Lung (tissue), 11 donors: ENCODE measurements at regions not wholly inside any gene's neighbourhood (a gene's known extent, or its start where the extent isn't known, plus 50 kb on each side); places are given as distances from the start of the nearest gene placed in this dataset.
"Not testable (repeated sequence)": the region's sequence is repeated elsewhere in the genome, so short reads cannot be mapped to it uniquely, and the experiment has no call there.

ENCODE experiments used
- ATAC-seq: fragments of 200-7000 bp; cut with Tn5 transposase; one replicate; pipeline ENCODE4 v1.9.1; 2020; ENCODE audit warnings: moderate number of reproducible peaks; ENCODE audit not compliant: insufficient read depth, low FRiP score
- DNase-seq, 3 donors: peaks; one replicate each; pipeline ENCODE4 v3.0.0-alpha.2; 2013 to 2017
- H3K27ac ChIP-seq, 2 donors: one replicate each; pipeline ENCODE4 v1.5.1; 2013; ENCODE audit warnings: mild to moderate bottlenecking in 2 of 2, moderate library complexity in 2 of 2, control low read depth in 1 of 2, inconsistent platforms in 1 of 2, low read depth in 1 of 2, low read length in 1 of 2
- H3K27me3 ChIP-seq, 3 donors: one replicate each; pipeline ENCODE4 v1.5.1; 2013; ENCODE audit warnings: low read length in 2 of 3; ENCODE audit not compliant: control insufficient read depth in 3 of 3, insufficient read depth in 3 of 3
- H3K36me3 ChIP-seq, 4 donors: one replicate each; pipeline ENCODE4 v1.5.1; 2013; ENCODE audit warnings: low read length in 4 of 4, mild to moderate bottlenecking in 1 of 4, moderate library complexity in 1 of 4; ENCODE audit not compliant: control insufficient read depth in 4 of 4, insufficient read depth in 4 of 4
- H3K4me1 ChIP-seq, 5 donors: one replicate each; pipeline ENCODE4 v1.5.1; 2013; ENCODE audit warnings: low read length in 5 of 5, mild to moderate bottlenecking in 2 of 5, moderate library complexity in 1 of 5; ENCODE audit not compliant: control insufficient read depth in 5 of 5, insufficient read depth in 5 of 5
- H3K4me3 ChIP-seq: one replicate; pipeline ENCODE4 v1.5.1; 2013; ENCODE audit warnings: mild to moderate bottlenecking, control low read depth, moderate library complexity
- H3K9ac ChIP-seq, 2 donors: one replicate each; pipeline ENCODE4 v1.5.1; 2013; ENCODE audit warnings: low read length in 2 of 2, control low read depth in 1 of 2; ENCODE audit not compliant: insufficient read depth in 1 of 2
- H3K9me3 ChIP-seq, 4 donors: one replicate each; pipeline ENCODE4 v1.5.1; 2013; ENCODE audit warnings: low read length in 3 of 4, mild to moderate bottlenecking in 1 of 4, moderate library complexity in 1 of 4; ENCODE audit not compliant: control insufficient read depth in 4 of 4, insufficient read depth in 3 of 4
- WGBS, 2 donors: extraction: QIAGEN DNeasy Blood & Tissue Kit; methylation state at CpG; one replicate each; pipeline ENCODE4 v1.1.7; 2013; 5-methylcytosine and 5-hydroxymethylcytosine counted together
- TF ChIP-seq, protein P1 (sequence below): IDR thresholded peaks from 2 replicates; pipeline ENCODE4 v1.5.1; 2012; ENCODE audit warnings: mild to moderate bottlenecking; ENCODE audit errors: control extremely low read depth, extremely low read depth
- donor health status: control.
- donor health status: control.
- donor health status: Bipolar disorder and iron deficiency.
- donor health status: healthy.
- donor health status: DM: yes; HTN: yes; CAD: no.

GRCh38 chr11:69877235-69877634 lies 58.0 kb upstream of the FGF3 start:
- H3K36me3 ChIP-seq: no peaks in the 10 kb centered on the region
- no peak for ATAC-seq
- H3K9ac ChIP-seq: no peak overlapping the region
- no peak overlapping the region for H3K4me3 ChIP-seq
- WGBS, 2 donors: 88 to 90% methylated on average over 8 of the region's 8 CpGs
- DNase-seq: no peak
- H3K4me1 ChIP-seq: no peaks in the 10 kb centered on the region
- no peak overlapping the region for H3K27ac ChIP-seq
- peaks cover 0 to 2% (median 0%) of the 10 kb centered on the region in 4 donors for H3K9me3 ChIP-seq
- TF ChIP-seq, protein P1, sequence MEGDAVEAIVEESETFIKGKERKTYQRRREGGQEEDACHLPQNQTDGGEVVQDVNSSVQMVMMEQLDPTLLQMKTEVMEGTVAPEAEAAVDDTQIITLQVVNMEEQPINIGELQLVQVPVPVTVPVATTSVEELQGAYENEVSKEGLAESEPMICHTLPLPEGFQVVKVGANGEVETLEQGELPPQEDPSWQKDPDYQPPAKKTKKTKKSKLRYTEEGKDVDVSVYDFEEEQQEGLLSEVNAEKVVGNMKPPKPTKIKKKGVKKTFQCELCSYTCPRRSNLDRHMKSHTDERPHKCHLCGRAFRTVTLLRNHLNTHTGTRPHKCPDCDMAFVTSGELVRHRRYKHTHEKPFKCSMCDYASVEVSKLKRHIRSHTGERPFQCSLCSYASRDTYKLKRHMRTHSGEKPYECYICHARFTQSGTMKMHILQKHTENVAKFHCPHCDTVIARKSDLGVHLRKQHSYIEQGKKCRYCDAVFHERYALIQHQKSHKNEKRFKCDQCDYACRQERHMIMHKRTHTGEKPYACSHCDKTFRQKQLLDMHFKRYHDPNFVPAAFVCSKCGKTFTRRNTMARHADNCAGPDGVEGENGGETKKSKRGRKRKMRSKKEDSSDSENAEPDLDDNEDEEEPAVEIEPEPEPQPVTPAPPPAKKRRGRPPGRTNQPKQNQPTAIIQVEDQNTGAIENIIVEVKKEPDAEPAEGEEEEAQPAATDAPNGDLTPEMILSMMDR: no peak
- no peaks in the 10 kb centered on the region for H3K27me3 ChIP-seq

GRCh38 chr11:69877704-69878103 lies 58.5 kb upstream of the FGF3 start:
- not testable (repeated sequence) for DNase-seq

GRCh38 chr11:69878144-69878883 lies 59.1 kb upstream of the FGF3 start:
- Histone ChIP-seq H3K4me1 (no peaks in the 10 kb centered on the region), H3K9me3 (peaks cover 0 to 2% (median 0%) of the 10 kb centered on the region in 4 donors), H3K27ac (no peak overlapping the region), H3K9ac (no peak overlapping the region), H3K36me3 (no peaks in the 10 kb centered on the region), H3K27me3 (no peaks in the 10 kb centered on the region), H3K4me3 (no peak overlapping the region)
- 80% methylated on average over 12 of the region's 12 CpGs for WGBS, 2 donors
- DNase-seq (no peak), ATAC-seq (no peak)
- TF ChIP-seq, protein P1: no peak

More at GRCh38 chr11:69877704-69878103, 58.5 kb upstream of the FGF3 start:
- H3K27ac ChIP-seq, H3K4me3 ChIP-seq, H3K9me3 ChIP-seq, H3K36me3 ChIP-seq, H3K9ac ChIP-seq, H3K4me1 ChIP-seq, H3K27me3 ChIP-seq, ATAC-seq: not testable (repeated sequence)
- 91 to 94% methylated on average over 7 of the region's 7 CpGs for WGBS, 2 donors

GRCh38 chr11:69878927-69879728 lies 59.9 kb upstream of the FGF3 start:
- no peaks in the 10 kb centered on the region for H3K27me3 ChIP-seq
- WGBS, 2 donors: 59 to 68% methylated on average over 11 of the region's 11 CpGs
- DNase-seq: no peak
- no peak overlapping the region for H3K27ac ChIP-seq
- no peak overlapping the region for H3K4me3 ChIP-seq
- ATAC-seq: no peak
- H3K4me1 ChIP-seq: no peaks in the 10 kb centered on the region
- H3K9me3 ChIP-seq: peaks cover 0 to 2% (median 0%) of the 10 kb centered on the region in 4 donors
- H3K36me3 ChIP-seq: no peaks in the 10 kb centered on the region
- H3K9ac ChIP-seq: no peak overlapping the region
- TF ChIP-seq, protein P1: no peak
